NCI-H2227 (cell line): ENCODE measurements at regions not wholly inside any gene's neighbourhood (a gene's known extent, or its start where the extent isn't known, plus 50 kb on each side); places are given as distances from the start of the nearest gene placed in this dataset.

Source experiments
- DNase-seq: peaks from one replicate; lab custom pipeline; 2025; ENCODE audit not compliant: unreplicated experiment; lab: John Stamatoyannopoulos, UW

DNA sequence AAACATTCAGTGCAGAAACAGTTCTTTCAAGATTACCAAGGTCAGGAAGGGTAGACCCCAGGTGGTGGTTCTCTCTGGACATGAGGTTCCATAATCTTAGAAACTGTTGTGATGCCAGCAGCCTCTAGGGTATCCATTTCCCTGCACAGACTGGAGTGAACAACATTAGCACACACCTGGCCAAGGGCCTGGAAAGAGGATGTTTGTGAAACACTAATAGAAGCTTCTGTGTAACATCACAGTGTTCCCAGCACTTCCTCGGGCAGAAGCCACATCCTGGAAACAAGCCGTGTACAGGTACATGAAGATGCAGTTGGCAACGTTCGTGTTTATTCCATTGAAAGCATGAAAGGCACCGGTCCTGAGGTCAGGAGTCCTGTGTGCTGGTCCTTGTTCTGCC lies 598.2 kb upstream of the KLF4 start:
- DNase-seq = no peak

- DNase-seq = no peak
These were observed 597.1 kb upstream of the KLF4 start for GRCh38 chr9:108086624-108087023.

- no peak for DNase-seq
These were observed 595.7 kb upstream of the KLF4 start for GRCh38 chr9:108085294-108085693.

DNA sequence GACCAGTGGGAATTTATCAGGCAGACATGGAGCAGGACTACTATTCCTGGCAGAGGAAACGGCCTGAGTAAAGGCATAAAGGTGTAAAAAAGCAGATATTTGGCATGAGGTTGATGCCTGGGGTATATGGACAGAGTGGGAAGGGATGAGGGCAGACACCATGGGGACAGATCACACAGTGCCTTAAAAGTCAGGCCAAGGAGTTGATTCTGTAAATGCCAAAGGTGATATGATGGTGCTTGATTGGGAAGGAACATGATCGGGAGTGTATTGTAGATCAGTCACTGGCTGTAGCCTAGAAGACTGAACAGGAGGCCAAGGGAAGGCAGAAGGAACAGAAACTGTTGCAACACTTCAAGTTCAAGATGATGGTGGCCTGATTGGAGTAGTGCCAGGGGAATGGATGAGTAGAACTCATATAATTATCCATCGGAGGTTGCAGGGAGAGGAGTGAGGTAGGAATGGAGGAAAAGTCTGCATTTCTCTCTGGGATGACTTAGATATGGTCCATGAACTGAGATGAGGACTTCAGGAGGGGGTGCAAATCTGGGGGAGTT lies 594.3 kb upstream of the KLF4 start:
- DNase-seq = no peak

DNA sequence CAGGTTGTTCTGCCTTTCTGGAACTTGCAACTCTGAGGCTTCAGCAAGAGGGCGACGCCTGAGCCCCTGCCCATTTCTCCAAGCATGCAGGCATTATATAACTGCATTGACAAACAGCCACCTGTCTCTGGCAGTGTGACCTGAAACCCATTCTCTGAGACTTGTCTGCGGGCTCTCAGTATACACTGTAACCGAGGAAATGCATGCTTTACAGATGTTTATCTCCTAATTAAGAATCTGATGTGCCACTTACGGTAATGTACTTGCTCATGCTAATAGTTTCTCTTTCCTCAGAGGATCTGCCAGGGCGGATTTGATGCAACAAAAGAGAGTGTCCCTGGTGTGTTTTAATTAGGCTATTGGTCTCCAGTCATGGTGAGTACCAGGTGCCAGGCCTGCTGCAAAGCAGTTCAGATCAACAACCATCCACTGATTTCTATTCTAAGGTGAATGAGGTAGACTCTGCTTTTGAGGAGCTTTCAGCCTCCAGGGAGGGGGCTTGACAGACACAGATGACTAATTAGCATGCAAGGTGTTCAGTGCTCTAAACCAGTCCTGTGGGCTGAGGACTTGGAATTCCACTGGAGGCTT lies 593.7 kb upstream of the KLF4 start:
- DNase-seq = no peak

DNA sequence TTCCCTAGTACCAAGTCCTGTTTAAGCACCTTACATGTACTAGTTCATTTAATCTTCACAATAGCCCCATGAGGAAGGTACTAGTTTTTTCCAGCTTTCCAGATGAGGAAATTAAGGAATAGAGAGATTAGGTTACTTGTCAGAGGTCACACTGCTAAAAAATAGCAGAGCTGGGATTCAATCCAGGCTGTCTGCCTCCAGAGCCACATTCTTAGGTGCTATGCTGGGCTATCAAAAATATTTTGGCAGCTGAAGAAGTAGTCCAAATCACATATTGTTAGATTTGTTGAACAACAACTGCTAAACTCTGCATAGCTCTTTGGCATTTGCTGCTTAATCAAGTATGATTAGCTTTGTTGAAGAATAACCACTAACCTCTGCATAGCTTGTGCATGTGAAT lies 591.5 kb upstream of the KLF4 start:
- no peak for DNase-seq

GRCh38 chr9:108080285-108080684 lies 590.7 kb upstream of the KLF4 start:
- no peak for DNase-seq

GRCh38 chr9:108078811-108079210 lies 589.2 kb upstream of the KLF4 start:
- no peak for DNase-seq

DNA sequence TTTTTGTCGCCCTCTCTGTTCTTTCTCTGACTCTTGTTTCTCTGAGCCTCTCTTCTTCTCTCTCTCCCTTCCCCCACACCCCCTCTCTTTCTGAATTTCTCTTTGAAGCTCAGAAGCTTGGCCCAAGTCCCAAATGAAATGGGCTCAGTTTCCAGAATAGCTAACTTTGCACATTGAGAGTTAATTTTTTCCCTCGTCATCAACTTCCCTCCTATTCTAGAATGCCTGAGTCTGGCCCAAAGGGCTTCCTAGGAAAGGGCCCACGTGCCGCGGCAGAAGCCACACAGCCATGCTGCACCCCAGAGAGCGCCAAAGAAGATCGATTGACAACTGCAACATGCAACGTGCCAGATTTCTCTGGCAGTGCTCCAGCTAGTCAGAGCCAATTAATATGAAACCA lies 588.8 kb upstream of the KLF4 start:
- DNase-seq = no peak

DNA sequence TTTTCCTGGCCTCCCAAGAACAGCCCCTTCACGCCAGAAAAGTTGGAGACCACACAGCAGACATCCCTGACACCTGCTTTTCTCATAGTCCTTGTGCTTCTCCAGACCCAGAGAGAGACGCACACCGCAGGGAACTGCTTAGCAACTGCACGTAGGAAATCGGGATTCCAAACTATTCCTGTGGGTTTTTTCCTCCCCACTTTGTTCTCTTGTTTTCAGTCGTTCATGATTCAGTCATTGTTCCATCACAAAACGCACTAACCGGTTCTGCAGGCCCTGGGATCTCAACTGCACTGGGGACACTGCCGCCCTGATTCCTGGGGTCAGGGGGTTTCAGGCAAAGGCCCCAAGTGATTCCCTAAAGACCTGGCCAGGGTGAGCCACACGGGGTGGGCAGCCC lies 588.0 kb upstream of the KLF4 start:
- DNase-seq = no peak

GRCh38 chr9:108074900-108075299 lies 585.3 kb upstream of the KLF4 start:
- DNase-seq = no peak

GRCh38 chr9:108073823-108074222 lies 584.3 kb upstream of the KLF4 start:
- DNase-seq = no peak

- DNase-seq = no peak
These were observed 583.2 kb upstream of the KLF4 start for GRCh38 chr9:108072740-108073139.

DNA sequence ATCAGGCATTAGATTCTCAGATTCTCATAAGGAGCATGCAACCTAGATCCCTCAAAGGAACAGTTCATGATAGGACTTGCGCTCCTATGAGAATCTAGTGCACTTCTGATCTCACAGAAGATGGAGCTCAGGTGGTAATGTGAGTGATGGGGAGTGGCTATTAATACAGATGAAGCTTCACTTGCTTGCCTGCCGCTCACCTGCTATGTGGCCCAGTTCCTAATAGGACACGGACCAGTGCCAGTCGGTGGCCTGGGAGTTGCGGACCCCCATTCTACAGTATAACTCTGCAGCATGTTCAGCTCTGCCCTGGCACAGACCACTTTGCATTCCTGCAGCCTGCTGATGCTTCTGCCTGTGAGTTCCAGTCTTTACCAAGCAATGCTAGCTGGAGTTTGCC lies 581.3 kb upstream of the KLF4 start:
- no peak for DNase-seq

DNA sequence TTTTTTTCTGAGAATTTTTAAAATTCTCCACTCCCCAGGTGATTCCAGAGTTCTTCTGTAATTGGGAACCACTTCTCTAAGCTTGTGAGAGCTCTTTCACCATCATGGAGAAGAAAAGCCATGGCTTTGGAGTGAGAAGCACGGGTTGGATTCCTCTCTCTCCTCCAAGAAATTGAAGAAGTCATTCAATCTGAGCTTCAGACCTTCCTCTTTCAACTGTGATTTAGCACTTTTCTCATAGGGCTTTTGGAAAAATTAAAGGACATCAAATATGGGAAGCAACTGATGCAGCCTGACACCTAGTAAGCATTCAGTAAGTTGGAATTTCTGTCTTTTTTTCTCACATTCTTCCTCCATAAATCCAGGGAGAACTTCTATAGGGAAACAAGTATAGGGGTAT lies 580.4 kb upstream of the KLF4 start:
- no peak for DNase-seq

GRCh38 chr9:108062680-108063079 lies 573.1 kb upstream of the KLF4 start:
- DNase-seq = no peak

DNA sequence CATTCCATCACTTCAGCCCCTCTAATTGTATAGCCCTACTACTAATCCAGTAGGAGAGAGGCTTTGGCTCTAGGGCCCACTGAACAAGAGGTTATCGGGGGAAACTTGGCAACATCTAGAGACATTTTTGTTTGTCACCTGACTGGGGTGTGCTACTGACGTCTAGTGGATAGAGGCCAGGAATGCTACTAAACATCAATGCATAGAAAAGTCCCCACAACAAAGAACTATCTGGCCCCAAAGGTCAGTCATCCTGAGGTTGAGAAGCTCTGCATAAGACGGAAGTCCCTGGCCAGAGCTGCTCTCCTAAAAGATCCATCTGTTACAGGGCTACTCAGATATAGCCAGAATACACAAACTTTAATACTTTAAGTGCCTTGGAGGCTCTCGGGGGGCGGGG lies 570.6 kb upstream of the KLF4 start:
- no peak for DNase-seq

GRCh38 chr9:108058135-108058814 lies 568.7 kb upstream of the KLF4 start:
- no peak for DNase-seq

DNA sequence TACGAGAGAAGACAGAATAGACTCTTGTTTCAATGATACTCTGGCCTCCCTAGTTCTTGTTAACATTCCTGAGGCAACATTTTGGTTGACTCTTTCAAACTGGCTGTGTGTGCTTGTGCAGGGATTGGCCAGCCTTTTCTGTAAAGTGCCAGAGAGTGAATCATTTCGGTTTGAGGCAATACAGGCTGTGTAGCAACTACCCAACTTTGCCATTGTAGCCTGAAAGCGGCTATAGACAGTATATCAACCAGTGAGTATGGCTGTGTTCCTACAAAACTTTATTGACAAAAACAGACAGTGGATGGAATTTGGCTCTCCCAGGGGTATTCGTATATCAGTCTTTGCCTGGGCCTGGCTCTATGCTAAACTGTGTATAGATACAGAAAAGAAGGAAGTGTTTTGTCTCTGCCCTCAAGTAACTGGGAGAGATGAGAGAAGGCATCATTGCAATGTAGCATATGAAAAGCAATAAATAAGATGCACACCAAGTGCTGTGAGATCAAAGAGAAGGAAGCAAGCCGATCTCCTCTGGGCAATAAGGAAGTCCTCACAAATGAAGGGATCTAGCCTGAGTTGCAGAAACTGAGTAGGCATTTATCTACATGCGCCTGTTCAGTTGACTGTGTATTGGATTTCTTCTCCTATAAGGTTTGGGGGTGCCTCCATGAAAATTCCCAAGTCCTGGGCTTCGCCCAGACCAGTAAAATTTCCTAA lies 568.0 kb upstream of the KLF4 start:
- DNase-seq = no peak

DNA sequence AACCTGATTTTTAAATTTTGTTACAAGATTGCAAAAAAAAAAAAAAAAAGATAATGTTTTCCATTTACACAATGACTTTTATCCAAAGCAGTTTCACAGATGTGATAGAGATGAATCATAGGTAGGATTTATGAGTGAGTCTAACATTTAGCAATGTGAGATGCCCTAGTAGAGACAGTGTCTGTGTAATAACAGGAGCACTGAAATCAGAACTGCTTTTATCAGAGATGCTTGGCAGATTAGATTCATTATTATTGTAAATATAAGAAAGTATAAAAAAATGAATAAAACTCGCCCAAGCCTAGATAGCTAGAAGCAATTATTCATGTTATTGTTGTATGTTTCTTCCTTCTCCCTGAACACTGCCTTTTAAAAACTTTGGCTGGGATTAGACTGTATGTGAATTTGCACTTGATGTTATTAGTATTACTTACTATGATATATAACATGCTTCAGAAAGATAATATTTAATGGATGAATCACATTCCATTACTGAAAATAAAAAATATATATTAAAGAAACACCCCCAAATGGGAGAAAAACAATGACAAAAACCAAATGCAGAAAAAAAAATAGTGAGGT lies 567.3 kb upstream of the KLF4 start:
- DNase-seq = no peak

DNA sequence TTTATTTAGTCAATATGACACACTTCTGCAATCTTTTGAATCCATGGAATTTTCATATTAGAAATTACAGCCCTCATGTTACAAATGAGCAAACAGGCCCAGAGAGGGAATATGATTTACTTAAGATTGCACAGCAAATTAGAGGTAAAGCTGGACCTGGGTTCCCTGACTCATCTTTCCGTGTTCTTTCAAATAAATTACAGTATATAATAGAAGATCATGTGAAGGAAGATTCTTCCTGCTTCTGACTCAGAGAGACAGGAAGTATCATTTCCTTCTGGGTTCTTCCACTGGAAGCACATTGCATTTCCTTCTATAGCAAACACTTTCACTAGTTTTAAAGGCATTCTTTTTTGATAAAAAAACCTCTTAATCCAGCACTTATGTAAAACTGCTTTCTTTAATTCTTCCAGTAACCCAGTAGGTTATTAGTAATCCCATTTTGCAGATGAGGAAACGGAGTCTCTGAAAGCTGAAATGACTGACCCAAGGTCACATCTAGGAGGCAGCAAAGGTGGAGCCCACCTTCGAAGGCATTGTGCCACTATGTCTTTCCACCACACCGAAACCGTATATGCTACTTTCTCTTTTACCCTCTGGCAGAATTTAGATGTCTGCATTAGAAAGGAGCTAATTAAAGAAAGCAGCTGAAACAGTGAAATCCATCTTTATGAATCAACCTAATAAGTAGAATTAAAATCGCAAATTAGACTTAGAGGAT lies 566.7 kb upstream of the KLF4 start:
- no peak for DNase-seq
